Hematopoietic multipotent progenitor cell treated with erythropoietin and hydrocortisone succinate and interleukin-3 and kit ligand, for 4 days (in vitro differentiated cells): ENCODE measurements at regions not wholly inside any gene's neighbourhood (a gene's known extent, or its start where the extent isn't known, plus 50 kb on each side); places are given as distances from the start of the nearest gene placed in this dataset.

Source experiments
- DNase-seq: peaks from one replicate; pipeline ENCODE4 v3.0.0-alpha.2; 2015

- no peak for DNase-seq
Measured at GRCh38 chr1:57898531-57898930, 474.7 kb upstream of the DAB1 start.

- DNase-seq: no peak
Measured at GRCh38 chr1:57897581-57897980, 473.7 kb upstream of the DAB1 start.

GRCh38 chr1:57894315-57894714 lies 470.5 kb upstream of the DAB1 start:
- DNase-seq: no peak

GRCh38 chr1:57889676-57890320 lies 465.9 kb upstream of the DAB1 start:
- no peak for DNase-seq

GRCh38 chr1:57887964-57888491 lies 464.2 kb upstream of the DAB1 start:
- DNase-seq: no peak

GRCh38 chr1:57886376-57886775 lies 462.5 kb upstream of the DAB1 start:
- DNase-seq: no peak

- DNase-seq: no peak
Measured at GRCh38 chr1:57883642-57883995, 459.8 kb upstream of the DAB1 start.

- DNase-seq: no peak
Measured at GRCh38 chr1:57882934-57883641, 459.2 kb upstream of the DAB1 start.

- no peak for DNase-seq
Measured at GRCh38 chr1:57882072-57882471, 458.2 kb upstream of the DAB1 start.

GRCh38 chr1:57881639-57882038 lies 457.8 kb upstream of the DAB1 start:
- no peak for DNase-seq

- no peak for DNase-seq
Measured at GRCh38 chr1:57879700-57880099, 455.8 kb upstream of the DAB1 start.

GRCh38 chr1:57874418-57874877 lies 450.6 kb upstream of the DAB1 start:
- no peak for DNase-seq

GRCh38 chr1:57872913-57873312 lies 449.1 kb upstream of the DAB1 start:
- no peak for DNase-seq

GRCh38 chr1:57868908-57869307 lies 445.0 kb upstream of the DAB1 start:
- DNase-seq: no peak

GRCh38 chr1:57868239-57868638 lies 444.4 kb upstream of the DAB1 start:
- no peak for DNase-seq

- no peak for DNase-seq
Measured at GRCh38 chr1:57866998-57867397, 443.1 kb upstream of the DAB1 start.

GRCh38 chr1:57860931-57861565 lies 437.2 kb upstream of the DAB1 start:
- no peak for DNase-seq

GRCh38 chr1:57860325-57860724 lies 436.5 kb upstream of the DAB1 start:
- no peak for DNase-seq

GRCh38 chr1:57858740-57859139 lies 434.9 kb upstream of the DAB1 start:
- no peak for DNase-seq

GRCh38 chr1:57857809-57858208 lies 433.9 kb upstream of the DAB1 start:
- DNase-seq: no peak

- DNase-seq: no peak
Measured at GRCh38 chr1:57854436-57854835, 430.6 kb upstream of the DAB1 start.

GRCh38 chr1:57850176-57850940 lies 426.5 kb upstream of the DAB1 start:
- no peak for DNase-seq

GRCh38 chr1:57848406-57848805 lies 424.5 kb upstream of the DAB1 start:
- DNase-seq: no peak
